ENCODE measurements at regions not wholly inside any gene's neighbourhood (a gene's known extent, or its start where the extent isn't known, plus 50 kb on each side); places are given as distances from the start of the nearest gene placed in this dataset.

GRCh38 chr7:88485821-88486220 is 179.1 kb upstream of the STEAP4 start:
- Histone ChIP-seq H3K36me3 (ENCODE audit: insufficient read depth, low read length) (no peaks in the 10 kb centered on the region), H3K9me3 (ENCODE audit: low read length) (no peaks in the 10 kb centered on the region), H2AFZ (ENCODE audit: low read length) (no peak overlapping the region), H4K20me1 (ENCODE audit: insufficient read depth, low read length) (no peaks in the 10 kb centered on the region), H3K9me2 (ENCODE audit: insufficient read depth, low read length) (no peaks in the 10 kb centered on the region), H3K4me2 (ENCODE audit: low read length) (no peak overlapping the region), H3K4me3 (ENCODE audit: low read depth, low read length, poor library complexity, severe bottlenecking) (no peak overlapping the region), H3K27ac (ENCODE audit: low read depth, low read length, poor library complexity, severe bottlenecking) (no peak overlapping the region), H3K4me1 (ENCODE audit: insufficient read depth, low read length, poor library complexity, severe bottlenecking) (no peaks in the 10 kb centered on the region), H3K79me2 (ENCODE audit: insufficient read depth, low read depth, low read length) (no peaks in the 10 kb centered on the region)
- DNase-seq (ENCODE audit: low spot score) = no peak
- no TSS peak for BruUV-seq (replicated peaks)
- TF ChIP-seq CTCF (conservative IDR thresholded peaks at IDR 0.05; ENCODE audit: low read length) (no peak), EZH2phosphoT487 (IDR thresholded peaks at IDR 0.05; ENCODE audit: borderline replicate concordance, low read depth, low read length) (no peak)
- intact Hi-C loops (cut with micrococcal nuclease; ENCODE audit: unreplicated experiment) = no loop called here
- CTCF ChIA-PET (ENCODE audit: unreplicated experiment) = no interaction called here
- POLR2A ChIA-PET = no interaction called here

DNA sequence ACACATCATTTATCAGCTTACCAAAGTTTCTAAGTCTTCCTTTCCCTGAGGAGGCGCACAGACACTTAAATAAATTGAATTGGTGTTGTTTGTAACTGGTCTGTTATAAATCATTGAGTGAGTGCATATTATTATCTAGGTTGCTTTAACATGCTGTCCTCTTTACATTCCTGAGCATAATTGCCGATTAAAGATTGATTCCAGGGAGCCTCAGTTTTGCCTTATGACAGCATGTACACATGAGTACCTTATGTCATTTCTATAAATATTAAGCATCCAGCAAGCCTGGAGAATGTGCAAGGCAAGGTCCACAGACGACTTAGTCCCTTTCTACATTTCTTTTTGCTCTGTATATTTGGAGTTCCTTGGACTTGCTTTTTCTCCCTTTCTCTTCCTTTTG is 177.9 kb upstream of the STEAP4 start:
- Histone ChIP-seq H3K4me2 (ENCODE audit: low read length) (no peak overlapping the region), H3K4me1 (ENCODE audit: insufficient read depth, low read length, poor library complexity, severe bottlenecking) (no peaks in the 10 kb centered on the region), H3K27ac (ENCODE audit: low read depth, low read length, poor library complexity, severe bottlenecking) (no peak overlapping the region), H3K9me2 (ENCODE audit: insufficient read depth, low read length) (no peaks in the 10 kb centered on the region), H3K9me3 (ENCODE audit: low read length) (no peaks in the 10 kb centered on the region), H4K20me1 (ENCODE audit: insufficient read depth, low read length) (no peaks in the 10 kb centered on the region), H3K36me3 (ENCODE audit: insufficient read depth, low read length) (no peaks in the 10 kb centered on the region), H3K4me3 (ENCODE audit: low read depth, low read length, poor library complexity, severe bottlenecking) (no peak overlapping the region), H3K79me2 (ENCODE audit: insufficient read depth, low read depth, low read length) (no peaks in the 10 kb centered on the region), H2AFZ (ENCODE audit: low read length) (no peak overlapping the region)
- no peak for DNase-seq (ENCODE audit: low spot score)
- intact Hi-C loops (cut with micrococcal nuclease; ENCODE audit: unreplicated experiment) = no loop called here
- TF ChIP-seq EZH2phosphoT487 (IDR thresholded peaks at IDR 0.05; ENCODE audit: borderline replicate concordance, low read depth, low read length) = no peak
- TF ChIP-seq CTCF (conservative IDR thresholded peaks at IDR 0.05; ENCODE audit: low read length) = no peak
- ChIA-PET POLR2A (no interaction called here), CTCF (ENCODE audit: unreplicated experiment) (no interaction called here)
- BruUV-seq (replicated peaks) = no TSS peak

GRCh38 chr7:88480896-88481295 is 174.2 kb upstream of the STEAP4 start:
- H3K9me2 ChIP-seq (ENCODE audit: insufficient read depth, low read length) = no peaks in the 10 kb centered on the region
- H4K20me1 ChIP-seq (ENCODE audit: insufficient read depth, low read length) = no peaks in the 10 kb centered on the region
- DNase-seq (ENCODE audit: low spot score) = no peak
- BruUV-seq (replicated peaks) = no TSS peak
- H3K79me2 ChIP-seq (ENCODE audit: insufficient read depth, low read depth, low read length) = no peaks in the 10 kb centered on the region
- no peak overlapping the region for H3K4me2 ChIP-seq (ENCODE audit: low read length)
- no peak overlapping the region for H3K4me3 ChIP-seq (ENCODE audit: low read depth, low read length, poor library complexity, severe bottlenecking)
- intact Hi-C loops (cut with micrococcal nuclease; ENCODE audit: unreplicated experiment) = no loop called here
- TF ChIP-seq EZH2phosphoT487 (IDR thresholded peaks at IDR 0.05; ENCODE audit: borderline replicate concordance, low read depth, low read length) (no peak), CTCF (conservative IDR thresholded peaks at IDR 0.05; ENCODE audit: low read length) (no peak)
- POLR2A ChIA-PET = no interaction called here
- no peaks in the 10 kb centered on the region for H3K36me3 ChIP-seq (ENCODE audit: insufficient read depth, low read length)
- no peaks in the 10 kb centered on the region for H3K4me1 ChIP-seq (ENCODE audit: insufficient read depth, low read length, poor library complexity, severe bottlenecking)
- H3K9me3 ChIP-seq (ENCODE audit: low read length) = no peaks in the 10 kb centered on the region
- H2AFZ ChIP-seq (ENCODE audit: low read length) = no peak overlapping the region
- no peak overlapping the region for H3K27ac ChIP-seq (ENCODE audit: low read depth, low read length, poor library complexity, severe bottlenecking)
- CTCF ChIA-PET (ENCODE audit: unreplicated experiment) = no interaction called here

Measured in OCI-LY7 (cell line).